ENCODE measurements at regions not wholly inside any gene's neighbourhood (a gene's known extent, or its start where the extent isn't known, plus 50 kb on each side); places are given as distances from the start of the nearest gene placed in this dataset.
"Not testable (repeated sequence)": the region's sequence is repeated elsewhere in the genome, so short reads cannot be mapped to it uniquely, and the experiment has no call there.

DNA sequence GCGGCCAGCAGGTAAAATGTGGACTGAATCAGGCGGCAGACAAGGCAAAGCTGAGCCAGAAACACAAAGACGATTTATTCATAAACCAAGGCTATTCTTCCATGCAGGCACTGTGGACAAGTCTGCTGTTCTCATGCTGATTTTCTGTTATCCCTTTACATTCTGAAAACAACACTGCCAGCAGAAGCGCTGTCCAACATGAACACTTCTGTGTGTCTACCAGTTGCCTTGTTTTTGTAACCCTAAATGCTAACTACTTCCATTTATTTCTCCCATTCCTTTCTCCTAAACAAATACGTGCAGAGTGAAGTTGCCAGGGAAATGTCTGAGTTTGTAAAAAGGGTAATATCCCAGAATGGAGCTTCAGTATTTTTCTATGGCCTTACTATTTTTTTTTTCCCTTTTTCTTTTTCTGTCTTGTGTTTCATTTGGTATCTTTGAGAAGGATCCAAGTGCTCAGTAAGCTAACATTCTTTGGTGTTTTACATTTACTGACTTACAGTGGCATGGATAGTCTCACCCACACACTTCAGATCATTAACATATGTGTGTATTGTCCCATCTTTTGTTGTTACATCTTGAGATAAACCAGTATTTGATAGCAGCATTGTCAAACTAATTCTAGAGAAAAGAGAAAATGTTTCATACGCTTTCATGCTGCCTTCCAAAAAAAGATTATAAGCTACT is 1308.9 kb upstream of the MAP3K7 start:
- no peak for TF ChIP-seq POLR2A (IDR thresholded peaks at IDR 0.05)
- TF ChIP-seq, protein P1, sequence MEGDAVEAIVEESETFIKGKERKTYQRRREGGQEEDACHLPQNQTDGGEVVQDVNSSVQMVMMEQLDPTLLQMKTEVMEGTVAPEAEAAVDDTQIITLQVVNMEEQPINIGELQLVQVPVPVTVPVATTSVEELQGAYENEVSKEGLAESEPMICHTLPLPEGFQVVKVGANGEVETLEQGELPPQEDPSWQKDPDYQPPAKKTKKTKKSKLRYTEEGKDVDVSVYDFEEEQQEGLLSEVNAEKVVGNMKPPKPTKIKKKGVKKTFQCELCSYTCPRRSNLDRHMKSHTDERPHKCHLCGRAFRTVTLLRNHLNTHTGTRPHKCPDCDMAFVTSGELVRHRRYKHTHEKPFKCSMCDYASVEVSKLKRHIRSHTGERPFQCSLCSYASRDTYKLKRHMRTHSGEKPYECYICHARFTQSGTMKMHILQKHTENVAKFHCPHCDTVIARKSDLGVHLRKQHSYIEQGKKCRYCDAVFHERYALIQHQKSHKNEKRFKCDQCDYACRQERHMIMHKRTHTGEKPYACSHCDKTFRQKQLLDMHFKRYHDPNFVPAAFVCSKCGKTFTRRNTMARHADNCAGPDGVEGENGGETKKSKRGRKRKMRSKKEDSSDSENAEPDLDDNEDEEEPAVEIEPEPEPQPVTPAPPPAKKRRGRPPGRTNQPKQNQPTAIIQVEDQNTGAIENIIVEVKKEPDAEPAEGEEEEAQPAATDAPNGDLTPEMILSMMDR (IDR thresholded peaks at IDR 0.05) = no peak
- WGBS (ENCODE audit: insufficient coverage, low coverage, low lambda C conversion rate, missing lambda C conversion rate) = 58% methylated on average over 6 of the region's 6 CpGs
- H3K27me3 ChIP-seq = no peaks in the 10 kb centered on the region
- no peak overlapping the region for H3K4me3 ChIP-seq
- no peaks in the 10 kb centered on the region for H3K36me3 ChIP-seq
- ATAC-seq (no peak), DNase-seq (no peak)
- intact Hi-C loops (cut with DNase I) = no loop called here
- H3K27ac ChIP-seq = no peak overlapping the region
- H3K9me3 ChIP-seq = peaks cover 0 to 2% (median 0%) of the 10 kb centered on the region in 4 donors
- H3K4me1 ChIP-seq = no peaks in the 10 kb centered on the region

GRCh38 chr6:91886183-91886795 is 1299.4 kb upstream of the MAP3K7 start:
- Histone ChIP-seq H3K27ac (no peak overlapping the region), H3K4me1 (no peaks in the 10 kb centered on the region), H3K36me3 (no peaks in the 10 kb centered on the region), H3K27me3 (no peaks in the 10 kb centered on the region), H3K4me3 (no peak overlapping the region), H3K9me3 (peaks cover 0 to 7% (median 0%) of the 10 kb centered on the region in 4 donors)
- TF ChIP-seq, protein P1 (IDR thresholded peaks at IDR 0.05) = no peak
- no peak for TF ChIP-seq POLR2A (IDR thresholded peaks at IDR 0.05)
- intact Hi-C loops (cut with DNase I) = no loop called here
- ATAC-seq = no peak
- WGBS (ENCODE audit: insufficient coverage, low coverage, low lambda C conversion rate, missing lambda C conversion rate) = 67% methylated on average over 1 of the region's 2 CpGs
- DNase-seq = no peak

- H3K27me3 ChIP-seq; H3K27ac ChIP-seq; H3K9me3 ChIP-seq; H3K36me3 ChIP-seq; ATAC-seq; H3K4me1 ChIP-seq; DNase-seq; intact Hi-C loops (cut with DNase I); H3K4me3 ChIP-seq: not testable (repeated sequence)
- no CpG with 5 or more reads among the region's 16 CpGs for WGBS (ENCODE audit: insufficient coverage, low coverage, low lambda C conversion rate, missing lambda C conversion rate)
Measured at GRCh38 chr6:91881791-91882190, 1294.9 kb upstream of the MAP3K7 start.

DNA sequence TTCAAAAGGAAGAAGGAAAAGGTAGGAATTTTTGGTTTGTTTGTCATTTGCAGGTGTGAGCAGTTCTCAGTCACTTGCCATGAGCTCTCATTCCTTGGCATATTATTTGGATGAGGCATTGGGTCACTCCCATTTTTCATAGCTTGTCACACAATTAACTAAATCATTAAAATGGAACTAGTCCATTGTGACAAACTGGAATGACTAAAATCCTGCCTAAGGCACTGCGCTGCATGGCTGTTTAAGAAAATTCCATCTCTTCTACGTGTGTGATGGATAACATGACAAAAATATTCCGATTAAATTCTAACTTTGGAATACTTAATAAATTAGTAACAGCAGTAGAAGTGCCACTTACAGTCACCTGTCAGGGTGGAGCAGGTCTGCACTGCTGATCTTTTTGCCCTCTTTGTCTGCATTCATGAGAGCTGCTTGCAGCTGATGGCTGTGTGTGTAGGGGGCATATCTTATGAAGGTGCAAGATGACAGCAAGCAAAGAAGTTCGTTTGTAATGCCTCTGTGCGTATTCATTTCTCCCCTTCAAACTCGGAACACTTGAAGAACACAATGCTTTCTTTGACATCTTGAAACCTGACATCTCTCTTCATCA is 1292.6 kb upstream of the MAP3K7 start:
- no peak overlapping the region for H3K4me3 ChIP-seq
- intact Hi-C loops (cut with DNase I) = no loop called here
- no peaks in the 10 kb centered on the region for H3K36me3 ChIP-seq
- H3K4me1 ChIP-seq = no peaks in the 10 kb centered on the region
- DNase-seq (no peak), ATAC-seq (no peak)
- 40% methylated on average over 6 of the region's 6 CpGs for WGBS (ENCODE audit: insufficient coverage, low coverage, low lambda C conversion rate, missing lambda C conversion rate)
- H3K27me3 ChIP-seq = no peaks in the 10 kb centered on the region
- H3K27ac ChIP-seq = no peak overlapping the region
- H3K9me3 ChIP-seq = no peaks in the 10 kb centered on the region
- TF ChIP-seq POLR2A (IDR thresholded peaks at IDR 0.05) = no peak
- TF ChIP-seq, protein P1 (IDR thresholded peaks at IDR 0.05) = no peak

DNA sequence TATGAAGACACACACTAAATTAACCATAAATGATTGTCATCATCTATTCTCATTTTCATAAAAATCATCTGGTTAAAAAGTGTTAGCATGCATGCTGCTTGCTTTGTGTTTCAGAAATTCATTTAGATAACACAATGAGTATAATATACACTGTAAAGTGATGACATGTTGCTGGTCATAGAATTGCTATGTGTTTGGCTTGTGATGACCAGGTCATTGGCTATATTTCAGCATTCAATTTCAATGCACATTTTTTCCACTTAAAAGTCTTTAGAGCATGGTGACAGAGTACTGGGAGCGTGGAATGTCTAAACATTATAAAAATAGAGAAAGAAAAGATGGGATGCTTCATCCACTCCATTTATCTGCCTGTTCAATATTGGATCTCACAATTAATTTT is 1291.1 kb upstream of the MAP3K7 start:
- ATAC-seq (no peak), DNase-seq (no peak)
- H3K27ac ChIP-seq = no peak overlapping the region
- no peak overlapping the region for H3K4me3 ChIP-seq
- H3K4me1 ChIP-seq = no peaks in the 10 kb centered on the region
- WGBS (ENCODE audit: insufficient coverage, low coverage, low lambda C conversion rate, missing lambda C conversion rate) = 37% methylated on average over 1 of the region's 1 CpG
- no peaks in the 10 kb centered on the region for H3K27me3 ChIP-seq
- H3K9me3 ChIP-seq = no peaks in the 10 kb centered on the region
- TF ChIP-seq, protein P1 (IDR thresholded peaks at IDR 0.05) = no peak
- TF ChIP-seq POLR2A (IDR thresholded peaks at IDR 0.05) = no peak
- intact Hi-C loops (cut with DNase I) = no loop called here
- H3K36me3 ChIP-seq = no peaks in the 10 kb centered on the region
